Panc1 (cell line): ENCODE measurements at regions not wholly inside any gene's neighbourhood (a gene's known extent, or its start where the extent isn't known, plus 50 kb on each side); places are given as distances from the start of the nearest gene placed in this dataset.

Source experiments
- ATAC-seq: fragments of 200-7000 bp; cut with Tn5 transposase; 2 replicates; pipeline ENCODE4 v1.9.1; 2020; ENCODE audit warnings: mild to moderate bottlenecking, moderate library complexity
- BruUV-seq: library from RNA; stranded (reverse); fragments of 400-500 nt; replicated peaks from 2 replicates; lab custom pipeline; 2021; lab: Mats Ljungman, UMichigan
- CTCF ChIA-PET: fragments of 300-600 bp; sonication (Branson Sonifier 250); formaldehyde crosslinking; loops from one replicate; lab custom pipeline; 2022; ENCODE audit warnings: antibody characterized with exemption; lab: Charles Lee
- POLR2A ChIA-PET: fragments of 300-600 bp; sonication (Branson Sonifier 250); formaldehyde crosslinking; loops from one replicate; lab custom pipeline; 2022; ENCODE audit warnings: antibody characterized with exemption; lab: Charles Lee
- DNase-seq: peaks from one replicate; pipeline ENCODE4 v3.0.0-alpha.2; 2010; ENCODE audit warnings: low read depth, low spot score
- H3K27ac ChIP-seq: 2 replicates; pipeline ENCODE4 v1.5.1; 2011; ENCODE audit warnings: mild to moderate bottlenecking, low read length, inconsistent platforms
- H3K27me3 ChIP-seq: fragments of 200-500 bp; sonication (Bioruptor generic); 2 replicates; pipeline ENCODE4 v1.6.0; 2014; ENCODE audit warnings: low read length, inconsistent platforms; ENCODE audit not compliant: control insufficient read depth, insufficient read depth
- H3K36me3 ChIP-seq: fragments of 200-500 bp; sonication (Bioruptor generic); 2 replicates; pipeline ENCODE4 v1.5.1; 2014; ENCODE audit warnings: inconsistent platforms, mild to moderate bottlenecking, low read length, moderate library complexity; ENCODE audit not compliant: control insufficient read depth, insufficient read depth
- H3K4me1 ChIP-seq: 2 replicates; pipeline ENCODE4 v1.5.1; 2011; ENCODE audit warnings: inconsistent platforms, mild to moderate bottlenecking, low read length, moderate library complexity; ENCODE audit not compliant: control insufficient read depth, insufficient read depth
- H3K4me3 ChIP-seq, 2 experiments: 2 replicates each; pipeline ENCODE4 v1.5.1; 2011 to 2012; ENCODE audit warnings: low read depth in 2 of 2, low read length in 2 of 2, mild to moderate bottlenecking in 2 of 2, inconsistent platforms in 1 of 2, moderate library complexity in 1 of 2
- H3K9me3 ChIP-seq: fragments of 200-500 bp; sonication (Bioruptor generic); 2 replicates; pipeline ENCODE4 v1.5.1; 2014; ENCODE audit warnings: low read depth, mild to moderate bottlenecking, inconsistent platforms, low read length, moderate library complexity; ENCODE audit not compliant: control insufficient read depth, insufficient read depth
- POLR2AphosphoS5 ChIP-seq: IDR thresholded peaks from 2 replicates; pipeline ENCODE4 v1.6.1; 2012; ENCODE audit warnings: mild to moderate bottlenecking, low read depth, low read length, moderate library complexity
- REST ChIP-seq, 2 experiments: IDR thresholded peaks; 2 replicates each; pipeline ENCODE4 v1.6.1; 2011 to 2012; ENCODE audit warnings: low read depth in 2 of 2, control low read depth in 1 of 2, low read length in 1 of 2, mild to moderate bottlenecking in 1 of 2, moderate library complexity in 1 of 2; ENCODE audit not compliant: insufficient read depth in 1 of 2
- SIN3A ChIP-seq: IDR thresholded peaks from 2 replicates; pipeline ENCODE4 v1.6.1; 2012; ENCODE audit warnings: low read depth, mild to moderate bottlenecking, low read length, moderate library complexity, borderline replicate concordance; ENCODE audit not compliant: insufficient read depth
- TCF7L2 ChIP-seq: IDR thresholded peaks from 2 replicates; pipeline ENCODE4 v1.6.1; 2011; ENCODE audit warnings: mild to moderate bottlenecking, low read depth, low read length, inconsistent platforms
- in situ Hi-C: cut with HindIII; loops from 2 replicates; pipeline ENCODE4 v1.10.0; 2016; ENCODE audit warnings: low sequenced_read_pairs, low pct_unique_long_range_greater_than_20kb
- intact Hi-C: fragments of 100-400 bp; cut with micrococcal nuclease; formaldehyde crosslinking; loops from one replicate; pipeline ENCODE4 v1.10.0; 2022; ENCODE audit not compliant: unreplicated experiment
- TF ChIP-seq, protein P1 (sequence below): fragments of 450-650 bp; IDR thresholded peaks from 2 replicates; pipeline ENCODE4 v1.5.1; 2017; ENCODE audit warnings: mild to moderate bottlenecking

- no peak for TF ChIP-seq REST (IDR thresholded peaks at IDR 0.05; ENCODE audit: insufficient read depth in 1 of 2, low read depth in 2 of 2, low read length in 1 of 2)
- TF ChIP-seq, protein P1, sequence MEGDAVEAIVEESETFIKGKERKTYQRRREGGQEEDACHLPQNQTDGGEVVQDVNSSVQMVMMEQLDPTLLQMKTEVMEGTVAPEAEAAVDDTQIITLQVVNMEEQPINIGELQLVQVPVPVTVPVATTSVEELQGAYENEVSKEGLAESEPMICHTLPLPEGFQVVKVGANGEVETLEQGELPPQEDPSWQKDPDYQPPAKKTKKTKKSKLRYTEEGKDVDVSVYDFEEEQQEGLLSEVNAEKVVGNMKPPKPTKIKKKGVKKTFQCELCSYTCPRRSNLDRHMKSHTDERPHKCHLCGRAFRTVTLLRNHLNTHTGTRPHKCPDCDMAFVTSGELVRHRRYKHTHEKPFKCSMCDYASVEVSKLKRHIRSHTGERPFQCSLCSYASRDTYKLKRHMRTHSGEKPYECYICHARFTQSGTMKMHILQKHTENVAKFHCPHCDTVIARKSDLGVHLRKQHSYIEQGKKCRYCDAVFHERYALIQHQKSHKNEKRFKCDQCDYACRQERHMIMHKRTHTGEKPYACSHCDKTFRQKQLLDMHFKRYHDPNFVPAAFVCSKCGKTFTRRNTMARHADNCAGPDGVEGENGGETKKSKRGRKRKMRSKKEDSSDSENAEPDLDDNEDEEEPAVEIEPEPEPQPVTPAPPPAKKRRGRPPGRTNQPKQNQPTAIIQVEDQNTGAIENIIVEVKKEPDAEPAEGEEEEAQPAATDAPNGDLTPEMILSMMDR: no peak
- no peak for TF ChIP-seq SIN3A
- no peak for TF ChIP-seq TCF7L2
- TF ChIP-seq POLR2AphosphoS5: no peak
- no peaks in the 10 kb centered on the region for H3K9me3 ChIP-seq
- intact Hi-C loops (no loop called here), in situ Hi-C loops (no loop called here)
- ChIA-PET CTCF (no interaction called here), POLR2A (no interaction called here)
- H3K4me1 ChIP-seq: no peaks in the 10 kb centered on the region
- no peaks in the 10 kb centered on the region for H3K36me3 ChIP-seq
- ATAC-seq: no peak
- no peak for DNase-seq
- H3K4me3 ChIP-seq: no peak overlapping the region
- no TSS peak for BruUV-seq
- no peaks in the 10 kb centered on the region; the same call in 1 of the 2 replicates for H3K27me3 ChIP-seq
- no peak overlapping the region for H3K27ac ChIP-seq
Measured at GRCh38 chr2:16287831-16288230, 347.5 kb downstream of the MYCN start.

DNA sequence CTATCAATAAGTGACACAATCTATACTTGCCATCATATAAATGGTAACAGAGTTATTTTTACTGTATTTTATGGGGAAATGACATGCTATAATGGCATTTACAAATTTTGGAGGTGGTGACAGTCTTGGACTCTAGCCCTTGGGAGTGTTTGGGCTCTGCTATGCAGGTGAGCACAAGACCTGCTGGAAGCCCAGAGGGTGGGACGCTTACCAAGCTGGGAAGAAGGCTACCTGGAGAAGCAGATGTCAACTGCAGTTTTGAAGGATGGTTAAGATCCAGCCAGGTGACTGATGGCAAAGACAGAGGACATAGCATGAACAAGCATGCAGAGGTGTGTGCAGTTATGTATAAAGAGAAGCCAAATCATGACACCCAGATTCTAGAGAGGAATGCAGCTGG lies 346.9 kb downstream of the MYCN start:
- Histone ChIP-seq H3K9me3 (no peaks in the 10 kb centered on the region), H3K4me3 (no peak overlapping the region), H3K36me3 (no peaks in the 10 kb centered on the region), H3K4me1 (no peaks in the 10 kb centered on the region), H3K27ac (no peak overlapping the region), H3K27me3 (no peaks in the 10 kb centered on the region; the same call in 1 of the 2 replicates)
- CTCF ChIA-PET: no interaction called here
- BruUV-seq: no TSS peak
- intact Hi-C loops (no loop called here), in situ Hi-C loops (no loop called here)
- no peak for TF ChIP-seq TCF7L2
- DNase-seq (no peak), ATAC-seq (no peak)
- POLR2A ChIA-PET: no interaction called here

- intact Hi-C loops: no loop called here
- Histone ChIP-seq H3K27ac (no peak overlapping the region), H3K4me3 (no peak overlapping the region), H3K27me3 (no peaks in the 10 kb centered on the region; the same call in 1 of the 2 replicates), H3K4me1 (no peaks in the 10 kb centered on the region), H3K36me3 (no peaks in the 10 kb centered on the region), H3K9me3 (no peaks in the 10 kb centered on the region)
- CTCF ChIA-PET: no interaction called here
- DNase-seq (no peak), ATAC-seq (no peak)
- POLR2A ChIA-PET: no interaction called here
- BruUV-seq: no TSS peak
- in situ Hi-C loops: no loop called here
- no peak for TF ChIP-seq POLR2AphosphoS5
- no peak for TF ChIP-seq SIN3A
- TF ChIP-seq, protein P1: no peak
- TF ChIP-seq REST (IDR thresholded peaks at IDR 0.05; ENCODE audit: insufficient read depth in 1 of 2, low read depth in 2 of 2, low read length in 1 of 2): no peak
- TF ChIP-seq TCF7L2: no peak
Measured at GRCh38 chr2:16285813-16286510, 345.6 kb downstream of the MYCN start.
